Activated naive CD8-positive, alpha-beta T cell treated with anti-CD3 and anti-CD28 coated beads, Interleukin-2, amount 50 U/mL, for 24 hours (primary cell): ENCODE measurements at regions not wholly inside any gene's neighbourhood (a gene's known extent, or its start where the extent isn't known, plus 50 kb on each side); places are given as distances from the start of the nearest gene placed in this dataset.
"Not testable (repeated sequence)": the region's sequence is repeated elsewhere in the genome, so short reads cannot be mapped to it uniquely, and the experiment has no call there.

ENCODE experiments used
- ATAC-seq: fragments of 150-1000 bp; cut with Tn5 transposase; one replicate; pipeline ENCODE4 v1.10.0; 2021
- DNase-seq: peaks from one replicate; pipeline ENCODE4 v3.0.0; 2021
- H3K27ac Mint-ChIP-seq: one replicate; pipeline ENCODE4 v1.8.0; 2021; ENCODE audit warnings: mild to moderate bottlenecking, mixed read lengths
- H3K27me3 Mint-ChIP-seq: one replicate; pipeline ENCODE4 v1.8.0; 2021; ENCODE audit warnings: mixed read lengths
- H3K36me3 Mint-ChIP-seq: one replicate; pipeline ENCODE4 v1.8.0; 2021; ENCODE audit warnings: low read depth, mixed read lengths
- H3K4me1 Mint-ChIP-seq: one replicate; pipeline ENCODE4 v1.8.0; 2021; ENCODE audit warnings: mixed read lengths
- H3K4me3 Mint-ChIP-seq: one replicate; pipeline ENCODE4 v1.8.0; 2021; ENCODE audit warnings: mild to moderate bottlenecking, moderate library complexity, mixed read lengths
- H3K9me3 Mint-ChIP-seq: one replicate; pipeline ENCODE4 v1.8.0; 2021; ENCODE audit warnings: mixed read lengths

DNA sequence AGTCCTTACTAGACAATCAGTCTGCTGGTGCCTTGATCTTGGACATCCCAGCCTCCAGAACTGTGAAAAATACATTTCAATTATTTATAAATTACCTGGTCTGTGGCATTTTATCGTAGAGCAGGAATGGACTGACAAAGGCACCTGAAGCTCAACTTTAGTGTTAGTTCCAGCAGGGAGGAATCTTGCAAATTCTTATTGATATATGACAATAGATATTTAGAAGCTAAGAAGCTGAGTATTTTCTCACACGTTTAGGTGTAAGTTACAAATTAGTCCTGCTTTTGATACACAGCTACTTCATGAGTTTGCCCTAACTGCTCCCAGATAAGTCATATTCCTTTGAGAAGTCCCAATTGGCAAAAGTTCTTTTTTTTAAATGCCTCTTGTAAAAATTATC is 138.0 kb upstream of the ZNF217 start:
- H3K4me3 Mint-ChIP-seq: no peak overlapping the region

DNA sequence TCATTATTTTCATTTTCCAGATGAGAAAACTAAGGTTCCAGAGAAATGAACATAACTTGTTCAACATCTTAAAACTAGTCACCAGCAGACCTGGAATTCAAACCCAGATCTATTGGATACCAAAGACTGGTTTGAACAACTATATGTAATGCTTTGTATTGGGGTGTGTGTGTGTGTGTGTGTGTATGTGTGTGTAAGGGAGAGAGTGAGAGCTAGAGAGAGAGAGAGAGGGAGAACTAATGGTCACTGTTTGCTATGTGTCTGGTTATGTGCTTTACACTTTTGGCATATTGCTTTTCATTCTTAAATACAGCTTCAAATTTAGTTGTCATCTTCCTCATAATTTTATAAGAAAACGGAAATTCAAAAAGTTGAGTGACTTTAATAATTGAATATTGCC is 134.7 kb upstream of the ZNF217 start:
- H3K4me3 Mint-ChIP-seq: no peak overlapping the region

More for the DNA sequence above, 138.0 kb upstream of the ZNF217 start:
- Mint-ChIP-seq H3K9me3 (no peaks in the 10 kb centered on the region), H3K4me1 (peaks cover 28% of the 10 kb centered on the region), H3K27me3 (no peaks in the 10 kb centered on the region), H3K36me3 (no peaks in the 10 kb centered on the region), H3K27ac (no peak overlapping the region)
- ATAC-seq: no peak
- no peak for DNase-seq

DNA sequence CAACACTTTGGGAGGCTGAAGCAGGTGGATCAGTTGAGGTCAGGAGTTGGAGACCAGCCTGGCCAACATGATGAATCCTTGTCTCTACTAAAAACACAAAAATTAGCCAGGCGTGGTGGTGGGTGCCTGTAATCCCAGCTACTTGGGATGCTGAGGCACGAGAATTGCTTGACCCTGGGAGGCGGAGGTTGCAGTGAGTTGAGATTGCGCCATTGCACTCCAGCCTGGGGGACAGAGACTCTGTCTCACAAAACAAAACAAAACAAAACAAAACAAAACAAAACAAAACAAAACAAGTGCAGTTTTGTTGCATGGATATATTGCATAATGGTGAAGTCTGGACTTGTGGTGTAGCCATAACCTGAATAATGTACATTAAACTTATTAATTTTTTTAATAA is 133.6 kb upstream of the ZNF217 start:
- not testable (repeated sequence) for ATAC-seq, H3K27ac Mint-ChIP-seq, H3K9me3 Mint-ChIP-seq

More for the DNA sequence above, 134.7 kb upstream of the ZNF217 start:
- no peaks in the 10 kb centered on the region for H3K36me3 Mint-ChIP-seq
- H3K27ac Mint-ChIP-seq: no peak overlapping the region
- peaks cover 18% of the 10 kb centered on the region for H3K4me1 Mint-ChIP-seq
- DNase-seq (no peak), ATAC-seq (no peak)
- H3K27me3 Mint-ChIP-seq: no peaks in the 10 kb centered on the region
- H3K9me3 Mint-ChIP-seq: no peaks in the 10 kb centered on the region

DNA sequence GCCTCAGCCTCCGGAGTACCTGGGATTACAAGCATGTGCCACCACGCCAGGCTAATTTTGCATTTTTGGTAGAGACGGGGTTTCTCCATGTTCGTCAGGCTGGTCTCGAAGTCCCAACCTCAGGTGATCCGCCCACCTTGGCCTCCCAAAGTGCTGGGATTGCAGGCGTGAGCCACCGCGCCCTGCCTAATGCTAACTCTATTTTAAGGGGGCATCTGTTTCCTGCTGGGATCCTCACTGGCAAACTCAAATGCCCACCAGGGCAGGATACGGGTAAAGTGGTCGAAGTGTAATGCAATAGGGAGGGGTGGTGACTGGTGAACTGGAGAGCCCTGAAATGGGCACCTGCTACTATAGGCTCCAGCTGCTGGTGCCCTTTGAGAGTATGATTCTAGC is 131.9 kb upstream of the ZNF217 start:
- peaks cover 6% of the 10 kb centered on the region for H3K9me3 Mint-ChIP-seq
- H3K4me1 Mint-ChIP-seq: peaks cover 30% of the 10 kb centered on the region
- H3K27ac Mint-ChIP-seq: no peak overlapping the region
- ATAC-seq (no peak), DNase-seq (no peak)
- H3K27me3 Mint-ChIP-seq: no peaks in the 10 kb centered on the region
- H3K36me3 Mint-ChIP-seq: no peaks in the 10 kb centered on the region
- H3K4me3 Mint-ChIP-seq: no peak overlapping the region

More for the DNA sequence above, 133.6 kb upstream of the ZNF217 start:
- H3K36me3 Mint-ChIP-seq, H3K27me3 Mint-ChIP-seq, DNase-seq, H3K4me3 Mint-ChIP-seq: not testable (repeated sequence)
- H3K4me1 Mint-ChIP-seq: peaks cover 22% of the 10 kb centered on the region

DNA sequence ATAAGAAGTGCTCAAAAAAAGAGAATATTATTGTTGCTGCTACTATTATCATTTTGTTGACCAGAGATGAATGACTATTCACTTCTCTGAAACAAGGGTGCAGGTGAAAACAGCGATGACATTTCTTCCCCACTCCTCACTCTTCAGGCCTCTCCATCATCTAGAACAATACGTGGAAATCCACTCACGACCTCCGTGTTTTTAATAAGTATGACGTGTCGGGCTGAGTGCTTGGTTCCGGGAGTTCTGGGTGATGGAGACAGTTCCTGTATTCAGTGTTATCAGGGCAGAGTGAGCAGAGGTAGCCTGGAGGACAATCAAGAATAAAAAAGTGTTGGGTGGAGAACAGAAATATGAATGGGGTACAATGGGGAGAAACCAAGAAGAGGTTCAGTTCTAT is 130.0 kb upstream of the ZNF217 start:
- no peaks in the 10 kb centered on the region for H3K27me3 Mint-ChIP-seq

DNA sequence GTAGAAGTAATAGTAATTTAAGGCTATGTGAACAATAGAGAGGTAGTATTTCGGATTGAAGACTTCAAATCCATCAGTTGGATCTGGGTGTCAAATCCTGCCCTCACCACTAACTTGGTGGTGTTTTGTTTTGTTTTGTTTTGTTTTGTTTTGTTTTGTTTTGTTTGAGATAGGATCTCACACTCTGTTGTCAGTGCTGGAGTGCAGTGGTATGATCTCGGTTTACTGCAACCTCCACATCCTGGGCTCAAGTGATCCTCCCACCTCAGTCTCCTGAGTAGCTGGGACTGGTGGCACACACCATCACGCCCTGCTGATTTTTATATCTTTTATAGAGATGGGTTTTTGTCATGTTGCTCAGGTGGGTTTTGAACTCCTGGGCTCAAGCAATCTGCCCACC is 129.4 kb upstream of the ZNF217 start:
- Mint-ChIP-seq H3K4me3 (no peak overlapping the region), H3K27ac (no peak overlapping the region), H3K36me3 (no peaks in the 10 kb centered on the region), H3K27me3 (no peaks in the 10 kb centered on the region), H3K9me3 (peaks cover 6% of the 10 kb centered on the region), H3K4me1 (peaks cover 21% of the 10 kb centered on the region)
- ATAC-seq (no peak), DNase-seq (no peak)

More for the DNA sequence above, 130.0 kb upstream of the ZNF217 start:
- Mint-ChIP-seq H3K9me3 (peaks cover 6% of the 10 kb centered on the region), H3K4me3 (no peak overlapping the region), H3K36me3 (no peaks in the 10 kb centered on the region), H3K4me1 (peaks cover 25% of the 10 kb centered on the region), H3K27ac (no peak overlapping the region)
- ATAC-seq (no peak), DNase-seq (no peak)

DNA sequence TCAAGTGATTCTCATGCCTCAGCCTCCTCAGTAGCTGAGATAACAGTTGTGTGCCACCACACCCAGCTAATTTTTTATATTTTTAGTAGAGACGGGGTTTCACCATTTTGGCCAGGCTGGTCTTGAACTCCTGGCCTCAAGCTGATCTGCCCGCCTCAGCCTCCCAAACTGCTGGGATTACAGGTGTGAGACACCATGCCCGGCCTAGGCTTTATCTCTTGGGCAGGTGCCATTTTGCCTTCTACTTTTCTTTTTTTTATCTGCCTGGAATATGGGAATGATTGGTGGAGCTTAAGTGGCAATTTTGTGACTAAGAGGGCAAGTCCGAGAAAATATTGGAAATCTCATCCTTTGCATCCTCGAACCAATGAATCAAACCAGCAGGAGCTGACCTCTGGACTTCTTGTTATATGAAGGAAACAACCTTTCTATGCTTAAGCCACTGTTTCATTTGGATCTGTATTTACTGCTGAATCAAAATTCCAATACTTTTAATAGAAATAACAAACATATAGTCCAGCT is 128.9 kb upstream of the ZNF217 start:
- Mint-ChIP-seq H3K27me3 (no peaks in the 10 kb centered on the region), H3K9me3 (peaks cover 6% of the 10 kb centered on the region), H3K4me1 (peaks cover 24% of the 10 kb centered on the region), H3K36me3 (no peaks in the 10 kb centered on the region), H3K4me3 (no peak overlapping the region), H3K27ac (no peak overlapping the region)
- ATAC-seq (no peak), DNase-seq (no peak)

DNA sequence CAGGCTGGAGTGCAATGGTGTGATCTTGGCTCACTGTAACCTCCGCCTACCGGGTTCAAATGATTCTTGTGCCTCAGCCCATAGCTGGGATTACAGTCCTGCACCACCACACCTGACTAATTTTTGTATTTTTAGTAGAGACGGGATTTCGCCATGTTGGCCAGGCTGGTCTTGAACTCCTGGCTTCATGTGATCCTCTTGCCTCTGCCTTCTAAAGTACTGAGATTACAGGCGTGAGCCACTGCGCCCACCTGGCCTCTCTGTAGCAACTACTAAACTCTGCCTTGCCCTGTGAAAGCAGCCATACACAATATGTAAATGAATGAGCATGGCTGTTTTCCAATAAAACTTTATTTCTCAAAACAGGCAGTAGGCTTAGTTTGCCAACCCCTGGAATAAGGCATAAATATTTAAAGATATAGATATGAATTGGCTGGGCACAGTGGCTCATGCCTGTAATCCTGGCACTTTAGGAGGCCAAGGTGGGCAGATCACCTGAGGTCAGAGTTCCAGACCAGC is 127.9 kb upstream of the ZNF217 start:
- peak overlapping the region; percentile 92 for H3K27ac Mint-ChIP-seq

DNA sequence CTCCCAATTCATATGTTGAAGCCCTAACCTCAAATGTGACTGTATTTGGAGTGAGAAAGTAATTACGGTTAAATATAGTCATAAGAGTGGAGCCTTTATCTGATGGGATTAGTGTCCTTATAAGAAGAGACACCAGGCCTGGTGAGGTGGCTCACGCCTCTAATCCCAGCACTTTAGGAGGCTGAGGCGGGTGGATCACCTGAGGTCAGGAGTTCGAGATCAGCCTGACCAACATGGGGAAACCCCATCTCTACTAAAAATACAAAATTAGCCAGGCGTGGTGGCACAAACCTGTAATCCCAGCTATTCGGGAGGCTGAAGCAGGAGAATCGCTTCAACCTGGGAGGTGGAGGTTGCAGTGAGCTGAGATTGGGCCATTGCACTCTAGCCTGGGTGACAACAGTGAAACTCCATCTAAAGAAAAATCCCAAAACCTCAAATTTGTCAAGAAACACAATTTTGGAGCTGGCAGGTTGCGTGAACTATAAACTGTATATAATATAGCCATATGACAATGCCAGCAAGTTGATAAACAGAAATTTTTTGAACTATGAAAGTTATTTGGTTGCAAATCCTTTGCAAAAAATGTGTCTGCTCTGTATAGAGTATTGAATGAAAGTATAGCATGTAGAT is 125.6 kb upstream of the ZNF217 start:
- H3K9me3 Mint-ChIP-seq, H3K4me3 Mint-ChIP-seq, H3K27ac Mint-ChIP-seq, H3K27me3 Mint-ChIP-seq, ATAC-seq, DNase-seq, H3K36me3 Mint-ChIP-seq: not testable (repeated sequence)
- H3K4me1 Mint-ChIP-seq: peaks cover 26% of the 10 kb centered on the region

More for the DNA sequence above, 127.9 kb upstream of the ZNF217 start:
- not testable (repeated sequence) for ATAC-seq, H3K9me3 Mint-ChIP-seq, H3K36me3 Mint-ChIP-seq, DNase-seq, H3K27me3 Mint-ChIP-seq, H3K4me3 Mint-ChIP-seq
- peaks cover 24% of the 10 kb centered on the region for H3K4me1 Mint-ChIP-seq

DNA sequence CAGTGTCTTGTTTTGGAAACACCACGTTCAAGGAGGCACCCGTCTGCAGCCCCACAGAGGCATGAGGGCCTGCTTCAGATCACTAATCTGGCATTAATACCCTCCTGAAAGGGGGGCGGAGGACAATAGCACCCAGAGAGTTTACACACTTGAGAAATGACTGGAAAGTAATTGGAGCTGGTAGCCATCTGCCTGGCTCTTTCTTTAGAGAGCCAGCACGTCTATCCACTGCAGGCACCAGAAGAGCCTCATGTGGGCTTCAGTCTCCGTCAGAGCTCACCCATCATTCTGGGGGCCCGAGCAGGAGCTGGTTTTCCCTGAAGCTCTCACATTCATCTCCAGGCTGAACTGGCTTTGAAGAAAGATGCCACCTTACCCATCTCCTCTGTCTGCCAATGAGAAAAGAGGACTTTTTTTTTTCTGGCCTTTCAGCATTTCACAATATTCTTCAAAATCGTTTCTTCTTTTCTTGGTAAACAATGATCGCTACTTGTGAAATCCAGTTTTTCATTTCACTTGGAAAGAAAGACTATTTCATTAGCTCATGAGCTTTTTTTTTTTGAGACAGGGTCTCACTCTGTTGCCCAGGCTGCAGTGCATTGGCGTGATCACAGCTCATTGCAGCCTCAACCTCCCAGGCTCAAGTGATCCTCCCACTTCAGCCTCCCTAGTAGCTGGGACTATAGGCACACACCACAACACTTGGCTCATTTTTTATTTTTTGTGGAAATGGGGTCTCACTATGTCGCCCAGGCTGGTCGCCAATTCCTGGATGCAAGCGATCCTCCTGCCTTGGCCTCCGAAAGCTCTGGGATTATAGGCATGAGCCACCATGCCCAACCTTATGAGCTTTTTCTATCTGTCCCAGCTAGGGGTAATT is 124.7 kb upstream of the ZNF217 start:
- no peaks in the 10 kb centered on the region for H3K27me3 Mint-ChIP-seq
- peaks cover 6% of the 10 kb centered on the region for H3K9me3 Mint-ChIP-seq
- no peaks in the 10 kb centered on the region for H3K36me3 Mint-ChIP-seq
- no peak overlapping the region for H3K4me3 Mint-ChIP-seq
- no peak for ATAC-seq
- H3K4me1 Mint-ChIP-seq: peaks cover 26% of the 10 kb centered on the region
- no peak overlapping the region for H3K27ac Mint-ChIP-seq
- DNase-seq: no peak

DNA sequence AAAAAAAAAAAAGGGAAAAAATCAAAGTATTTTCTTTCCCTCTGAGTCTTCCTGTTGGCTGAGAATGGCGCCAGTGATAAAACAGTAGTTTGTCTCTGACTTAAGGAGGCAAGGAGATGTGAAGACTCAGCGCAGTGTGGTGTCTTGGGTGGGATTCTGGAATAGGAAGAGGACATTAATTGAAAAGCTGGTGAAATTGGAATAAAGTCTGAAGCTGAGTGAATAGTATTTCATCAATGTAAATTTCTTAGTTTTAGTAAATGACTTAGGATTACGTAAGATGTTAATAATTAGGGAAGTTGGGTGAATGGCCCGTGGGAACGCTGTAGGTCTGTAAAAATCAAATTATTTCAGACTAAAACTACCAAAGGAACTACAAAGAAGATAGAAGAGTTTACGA is 122.8 kb upstream of the ZNF217 start:
- H3K27me3 Mint-ChIP-seq: no peaks in the 10 kb centered on the region
- H3K36me3 Mint-ChIP-seq: no peaks in the 10 kb centered on the region
- H3K4me3 Mint-ChIP-seq: no peak overlapping the region
- H3K27ac Mint-ChIP-seq: no peak overlapping the region
- DNase-seq (no peak), ATAC-seq (no peak)
- H3K9me3 Mint-ChIP-seq: peaks cover 6% of the 10 kb centered on the region
- H3K4me1 Mint-ChIP-seq: peaks cover 25% of the 10 kb centered on the region

DNA sequence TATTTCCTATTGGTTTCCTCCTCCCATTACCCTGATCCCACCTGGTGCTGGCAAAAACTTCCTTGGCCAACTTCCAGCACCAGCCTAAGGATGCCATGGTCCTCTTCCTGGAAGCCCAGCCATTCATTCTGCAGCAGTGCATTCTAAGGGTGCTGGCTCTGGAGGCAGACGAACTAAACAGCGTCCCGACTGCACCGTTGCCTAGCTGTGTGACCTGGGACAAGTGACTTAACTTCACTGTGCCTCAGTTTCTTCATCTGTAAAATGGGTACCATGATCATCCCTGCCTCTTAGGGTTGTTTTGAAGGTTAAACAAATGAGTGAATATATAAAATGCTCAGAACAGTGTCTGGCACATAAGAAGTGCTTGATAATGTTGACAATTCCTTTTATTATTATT is 120.9 kb upstream of the ZNF217 start:
- H3K27me3 Mint-ChIP-seq: no peaks in the 10 kb centered on the region
- H3K9me3 Mint-ChIP-seq: no peaks in the 10 kb centered on the region
- DNase-seq (no peak), ATAC-seq (no peak)
- H3K36me3 Mint-ChIP-seq: no peaks in the 10 kb centered on the region
- peaks cover 30% of the 10 kb centered on the region for H3K4me1 Mint-ChIP-seq
- H3K27ac Mint-ChIP-seq: peak overlapping the region; percentile 61
- no peak overlapping the region for H3K4me3 Mint-ChIP-seq

DNA sequence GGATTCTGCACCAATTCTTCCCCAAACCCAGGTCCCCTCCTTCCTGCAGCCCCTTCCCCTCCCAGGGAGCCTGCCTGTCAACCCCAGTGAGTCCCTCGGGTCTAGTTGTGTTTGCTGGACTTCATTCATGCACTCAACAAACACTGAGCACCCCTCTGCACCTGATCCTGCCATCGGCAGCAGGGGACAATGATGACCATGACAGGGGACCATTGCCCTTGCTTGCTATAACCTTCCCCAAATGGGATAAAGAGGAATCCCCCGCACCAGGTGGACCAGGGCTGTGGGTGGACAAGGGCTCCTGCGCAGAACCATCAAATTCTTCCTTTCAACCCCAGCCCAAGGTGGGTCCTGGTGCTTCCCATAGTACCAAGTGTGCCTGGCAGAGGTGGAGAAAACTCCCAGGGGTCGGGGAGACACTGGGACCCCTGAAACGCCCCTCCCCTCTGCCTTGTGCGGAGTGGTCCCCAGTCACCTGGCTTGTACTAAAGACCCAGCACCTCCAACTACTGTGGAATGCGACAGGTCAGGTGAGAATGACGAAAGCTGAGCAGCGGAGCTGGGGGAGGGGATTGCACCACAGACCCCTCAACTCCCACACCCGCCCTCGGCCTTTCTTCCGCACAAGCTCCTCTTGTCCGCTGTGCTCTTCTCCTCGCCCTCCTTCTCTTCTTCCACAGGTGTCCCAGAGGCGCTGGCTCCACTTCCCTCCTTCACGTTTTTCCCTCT is 119.9 kb upstream of the ZNF217 start:
- H3K4me3 Mint-ChIP-seq: no peak overlapping the region
- no peak overlapping the region for H3K27ac Mint-ChIP-seq
- H3K27me3 Mint-ChIP-seq: no peaks in the 10 kb centered on the region
- H3K4me1 Mint-ChIP-seq: peaks cover 37% of the 10 kb centered on the region
- H3K9me3 Mint-ChIP-seq: no peaks in the 10 kb centered on the region
- DNase-seq (no peak), ATAC-seq (no peak)
- H3K36me3 Mint-ChIP-seq: no peaks in the 10 kb centered on the region

DNA sequence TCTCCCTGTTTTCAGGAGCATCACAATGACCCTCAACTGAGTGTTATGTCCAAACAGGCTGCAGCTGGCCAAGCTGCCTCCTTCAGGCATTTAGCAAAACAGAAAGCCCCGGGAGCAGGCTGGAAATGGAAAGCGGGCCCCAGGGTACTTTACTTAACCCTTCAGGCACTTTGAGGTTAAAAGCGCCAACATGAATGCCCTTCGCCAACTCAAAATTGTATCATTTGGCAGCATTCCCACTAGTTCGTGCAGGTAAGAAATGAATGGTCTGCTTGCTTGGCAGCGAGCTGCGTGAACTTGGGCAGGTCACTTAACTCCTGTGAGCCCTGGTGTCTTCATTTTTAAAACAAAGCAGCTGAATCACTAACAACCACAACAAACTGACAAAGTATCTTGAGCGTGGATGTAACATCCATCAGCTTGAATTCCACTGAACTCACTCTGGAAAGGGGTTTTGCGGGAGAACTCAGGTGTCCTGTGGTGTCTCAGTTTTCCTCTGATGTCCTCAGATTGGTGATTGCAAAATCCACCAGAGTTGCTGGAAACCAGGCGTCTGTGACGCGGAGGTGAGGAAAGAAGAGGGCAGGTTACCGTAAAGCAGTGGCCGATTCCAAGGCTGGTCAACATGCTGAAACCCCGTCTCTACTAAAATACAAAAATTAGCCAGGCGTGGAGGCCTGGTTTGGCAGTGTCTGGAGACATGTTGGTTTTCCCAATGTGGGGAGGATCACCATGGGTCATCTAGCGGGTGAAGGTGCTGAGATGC is 118.8 kb upstream of the ZNF217 start:
- no peak for DNase-seq
- no peaks in the 10 kb centered on the region for H3K27me3 Mint-ChIP-seq
- no peak for ATAC-seq
- no peaks in the 10 kb centered on the region for H3K9me3 Mint-ChIP-seq
- no peak overlapping the region for H3K27ac Mint-ChIP-seq
- H3K4me3 Mint-ChIP-seq: no peak overlapping the region
- H3K36me3 Mint-ChIP-seq: no peaks in the 10 kb centered on the region
- H3K4me1 Mint-ChIP-seq: peaks cover 45% of the 10 kb centered on the region
